UCSD-AML1 (cell line): ENCODE measurements at regions not wholly inside any gene's neighbourhood (a gene's known extent, or its start where the extent isn't known, plus 50 kb on each side); places are given as distances from the start of the nearest gene placed in this dataset.

Experiments used
- DNase-seq: peaks from one replicate; lab custom pipeline; 2025; ENCODE audit not compliant: unreplicated experiment; lab: John Stamatoyannopoulos, UW

DNA sequence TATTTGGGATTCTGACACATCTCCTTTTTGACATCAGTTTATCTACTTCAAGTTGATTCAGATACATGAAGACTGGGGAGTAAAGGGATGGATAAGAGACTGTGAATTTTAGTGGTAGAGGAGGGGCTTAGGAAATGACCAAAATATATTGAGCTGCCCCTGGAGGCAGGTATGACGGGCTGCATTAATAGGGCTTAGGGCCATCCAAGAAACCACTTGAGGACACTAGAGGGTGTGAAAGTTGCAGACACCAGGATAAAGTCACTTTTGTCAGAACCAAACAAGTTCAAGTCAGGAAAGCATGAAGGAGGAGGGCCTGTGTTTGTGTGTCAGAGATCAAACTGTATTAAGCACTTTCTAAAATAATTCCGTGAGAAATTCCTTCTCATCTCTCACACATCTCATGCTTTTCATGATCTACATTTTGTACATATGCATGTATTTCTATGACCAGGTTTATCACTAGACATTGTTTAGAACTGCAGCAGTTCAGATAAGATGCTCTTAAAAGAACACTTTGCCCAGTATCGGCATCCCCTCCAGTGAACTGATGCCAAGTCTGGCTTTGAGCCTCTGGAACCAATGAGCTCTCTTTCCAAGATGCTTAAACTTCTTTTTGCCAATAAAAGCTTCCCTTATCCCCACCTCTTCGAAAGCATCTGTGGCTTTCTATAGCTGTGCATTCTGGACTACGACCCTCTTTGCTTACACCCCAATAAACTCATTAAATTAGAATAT is 136.9 kb downstream of the SLC38A1 start:
- DNase-seq: no peak

DNA sequence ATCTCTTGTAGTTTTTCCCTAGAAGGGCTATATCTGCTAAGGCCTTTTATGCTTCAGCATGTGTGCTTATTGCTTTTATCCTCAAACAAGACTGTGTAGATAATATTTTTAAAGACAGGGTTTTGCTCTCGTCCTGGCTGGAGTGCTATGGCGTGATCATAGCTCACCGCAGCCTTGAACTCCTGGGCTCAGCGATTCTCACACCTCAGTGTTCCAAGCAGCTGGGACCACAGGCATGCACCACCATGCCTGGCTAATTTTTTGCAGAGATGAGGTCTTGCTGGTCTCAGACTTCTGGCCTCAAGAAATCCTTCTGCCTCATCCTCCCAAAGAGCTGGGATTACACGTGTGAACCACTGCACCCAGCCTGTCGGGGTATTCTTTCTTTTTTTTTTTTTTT is 137.3 kb upstream of the SCAF11 start:
- DNase-seq: no peak

DNA sequence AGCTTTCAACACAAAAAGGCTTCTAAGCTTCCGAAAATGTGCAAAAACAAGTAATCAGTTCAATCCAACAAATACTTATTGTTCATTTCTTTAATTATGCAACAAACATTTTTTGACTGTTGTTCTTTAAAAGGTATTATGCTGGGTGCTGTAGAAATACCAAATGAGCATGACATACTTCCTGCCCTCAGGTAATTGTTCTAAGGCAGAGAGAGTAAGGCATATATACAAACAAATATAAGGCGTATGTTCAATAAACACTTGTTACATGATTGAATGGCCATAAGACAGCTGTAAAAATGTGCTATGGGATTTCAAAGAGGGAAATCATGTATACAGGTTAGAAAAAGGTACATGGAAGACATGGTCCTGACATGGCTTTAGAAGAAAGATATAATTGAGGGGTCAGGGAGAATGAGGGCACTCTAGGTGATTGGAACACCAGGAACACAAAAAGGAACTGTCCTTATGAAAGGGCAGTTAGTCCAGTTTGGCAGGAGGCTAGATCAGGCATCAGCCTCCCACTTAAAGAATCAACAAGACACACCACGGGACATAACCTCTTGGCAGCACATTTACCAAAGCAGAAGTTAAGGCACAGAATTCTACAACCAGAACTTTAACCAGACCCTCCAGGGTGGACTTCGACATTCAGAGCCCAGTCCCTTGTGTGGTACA is 135.8 kb upstream of the SCAF11 start:
- DNase-seq: no peak

DNA sequence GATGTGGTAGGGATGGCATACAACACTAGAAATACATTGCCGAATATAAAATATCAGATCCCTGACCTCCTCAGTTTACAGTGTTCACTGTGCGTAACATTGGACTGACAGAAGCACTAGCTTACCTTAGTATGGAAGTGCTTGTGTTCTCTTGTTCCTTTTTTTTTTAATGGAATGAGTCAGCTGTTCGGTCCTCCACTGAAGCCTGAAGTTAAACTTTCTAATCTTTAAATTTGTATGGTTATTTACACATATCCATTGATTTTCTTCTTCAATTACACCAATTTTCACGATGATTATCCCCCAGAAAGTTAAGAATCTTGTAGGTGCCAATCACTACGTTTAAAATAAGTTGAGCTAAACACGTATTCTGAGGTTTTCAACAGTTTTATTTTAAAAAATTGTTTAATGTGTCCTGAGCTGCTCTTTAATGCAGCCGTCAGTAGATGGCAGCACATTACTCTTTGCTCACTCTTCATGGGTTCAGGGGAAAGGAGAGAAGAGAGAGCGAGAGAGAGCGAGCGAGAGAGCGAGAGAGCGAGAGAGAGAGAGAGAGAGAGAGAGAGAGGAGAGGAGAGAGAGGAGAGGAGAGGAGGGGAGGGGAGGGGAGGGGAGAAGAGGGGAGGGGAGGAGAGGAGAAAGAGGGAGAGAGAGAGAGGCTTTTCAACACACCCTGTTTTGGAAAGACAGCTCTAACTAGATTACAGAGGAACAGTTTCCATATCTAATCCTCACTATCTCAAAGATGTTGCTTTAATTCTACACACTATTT is 134.7 kb upstream of the SCAF11 start:
- DNase-seq: peak; percentile 37

DNA sequence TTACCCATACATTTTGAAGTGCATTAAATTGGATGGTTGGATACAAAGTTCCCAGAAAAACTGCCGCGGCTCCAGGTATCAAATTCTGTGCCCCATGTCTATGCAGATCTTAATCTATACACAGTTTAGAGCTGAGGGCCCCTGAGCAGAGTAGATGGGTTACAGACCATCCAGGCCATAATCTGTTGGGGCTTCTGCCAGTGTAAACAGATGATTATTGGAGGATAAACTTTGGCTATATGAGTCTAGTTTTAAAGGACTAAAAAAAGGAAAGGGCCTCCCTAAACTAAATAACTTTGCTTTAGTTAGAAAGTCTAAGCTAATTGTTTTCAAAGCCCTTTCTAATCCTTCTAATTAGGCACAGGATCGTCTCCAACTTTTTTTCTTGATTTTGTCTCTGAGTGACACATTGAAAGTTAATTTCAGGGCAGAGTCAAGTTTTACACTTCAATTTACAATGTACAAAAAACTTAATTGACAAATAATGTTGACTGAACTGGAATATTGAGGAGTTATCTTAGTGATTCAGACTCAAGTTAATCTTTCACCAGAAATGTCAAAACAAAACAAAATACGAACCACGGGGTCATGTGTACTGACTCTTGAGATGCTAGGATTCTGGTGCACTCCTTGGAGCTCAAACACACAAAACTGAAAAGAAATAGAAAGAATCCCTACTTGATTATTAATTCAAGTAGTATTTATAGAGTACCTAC is 133.9 kb upstream of the SCAF11 start:
- DNase-seq: no peak

DNA sequence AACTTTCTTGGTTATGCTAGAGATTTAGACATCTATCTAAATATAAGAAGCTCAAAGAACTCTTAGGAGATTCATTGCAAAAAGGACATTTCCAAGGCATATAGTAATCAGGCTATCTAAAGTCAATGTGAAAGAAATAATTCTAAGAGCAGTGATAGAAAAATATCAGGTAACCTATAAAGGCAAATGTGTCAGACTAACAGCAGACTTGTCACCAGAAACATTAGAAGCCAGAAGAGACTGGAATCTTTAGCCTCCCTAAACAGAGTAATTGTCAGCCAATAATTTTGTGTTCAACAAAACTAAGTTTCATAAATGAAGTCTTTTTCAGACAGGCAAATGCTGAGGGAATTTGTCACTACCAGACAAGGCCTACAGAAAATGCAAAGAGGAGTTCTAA is 122.0 kb upstream of the SCAF11 start:
- no peak for DNase-seq

DNA sequence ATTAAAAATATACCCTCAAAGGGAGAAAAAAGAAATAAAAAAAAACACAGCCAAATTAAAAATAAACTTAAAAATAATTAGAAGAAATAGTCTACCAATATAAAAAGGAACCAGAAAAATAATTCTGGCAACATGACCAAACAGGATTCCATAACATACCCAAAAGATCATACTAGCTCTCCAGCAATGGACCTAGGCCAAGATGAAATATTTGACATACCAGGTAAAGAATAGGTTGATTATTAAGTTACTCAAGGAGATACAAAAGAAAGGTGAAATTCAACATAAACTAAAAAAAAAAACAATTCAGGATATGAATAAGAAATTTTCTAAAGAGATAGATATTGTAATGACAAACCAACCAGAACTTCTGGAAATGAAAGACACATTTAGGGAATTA is 121.3 kb upstream of the SCAF11 start:
- no peak for DNase-seq

DNA sequence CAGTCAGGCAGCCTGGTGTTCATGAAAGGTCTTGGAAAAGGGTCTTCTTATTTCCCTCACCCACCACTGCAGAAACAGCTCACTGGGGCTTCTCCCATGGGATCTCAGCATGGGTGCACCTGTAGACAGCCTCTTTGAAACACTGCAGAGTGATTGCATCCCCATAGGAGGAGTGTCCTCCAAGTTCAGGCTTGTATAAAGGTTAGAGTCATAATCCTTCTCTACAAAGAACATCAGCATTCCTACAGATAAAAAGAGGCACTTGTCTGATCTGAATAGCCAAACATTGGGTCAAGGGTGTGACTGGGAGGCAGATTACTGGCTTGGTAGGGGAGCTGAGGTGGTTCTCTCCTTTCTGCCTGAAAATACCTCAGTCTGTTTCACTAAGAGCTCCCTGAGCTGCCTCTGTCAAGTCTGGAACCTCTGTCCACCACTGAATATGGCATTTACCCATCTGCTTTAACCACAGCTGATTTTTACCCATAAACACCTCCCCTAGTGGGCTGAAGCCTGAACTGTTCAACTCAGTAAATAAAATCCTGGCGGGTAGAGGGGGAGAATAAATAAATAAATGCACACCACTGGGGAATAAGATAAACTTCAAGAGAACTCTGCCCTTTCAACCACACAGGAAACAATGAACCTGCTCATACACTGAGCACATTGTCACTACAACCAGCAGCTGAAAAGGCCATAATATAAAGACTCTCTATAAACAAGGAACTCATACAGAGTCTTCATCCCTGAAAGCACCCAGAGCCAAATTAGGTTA is 120.7 kb upstream of the SCAF11 start:
- no peak for DNase-seq

DNA sequence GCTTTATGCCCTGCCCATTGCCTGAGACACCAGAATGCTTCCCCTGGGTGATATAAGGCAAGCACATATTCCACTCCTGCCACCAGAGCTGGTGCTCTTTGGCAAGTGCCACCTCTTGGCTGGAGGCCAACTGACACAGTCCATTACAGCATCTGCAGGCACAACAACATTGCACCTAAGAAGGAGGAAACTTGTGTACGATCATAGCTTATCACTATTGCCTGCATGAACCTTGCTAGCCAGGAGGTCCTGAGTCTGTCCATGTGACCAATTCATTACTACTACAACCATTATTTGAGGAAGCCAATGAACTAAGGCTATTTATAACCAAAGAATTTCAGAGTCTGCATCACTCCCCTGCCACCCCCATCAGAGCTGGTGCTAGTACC is 119.8 kb upstream of the SCAF11 start:
- DNase-seq: no peak

DNA sequence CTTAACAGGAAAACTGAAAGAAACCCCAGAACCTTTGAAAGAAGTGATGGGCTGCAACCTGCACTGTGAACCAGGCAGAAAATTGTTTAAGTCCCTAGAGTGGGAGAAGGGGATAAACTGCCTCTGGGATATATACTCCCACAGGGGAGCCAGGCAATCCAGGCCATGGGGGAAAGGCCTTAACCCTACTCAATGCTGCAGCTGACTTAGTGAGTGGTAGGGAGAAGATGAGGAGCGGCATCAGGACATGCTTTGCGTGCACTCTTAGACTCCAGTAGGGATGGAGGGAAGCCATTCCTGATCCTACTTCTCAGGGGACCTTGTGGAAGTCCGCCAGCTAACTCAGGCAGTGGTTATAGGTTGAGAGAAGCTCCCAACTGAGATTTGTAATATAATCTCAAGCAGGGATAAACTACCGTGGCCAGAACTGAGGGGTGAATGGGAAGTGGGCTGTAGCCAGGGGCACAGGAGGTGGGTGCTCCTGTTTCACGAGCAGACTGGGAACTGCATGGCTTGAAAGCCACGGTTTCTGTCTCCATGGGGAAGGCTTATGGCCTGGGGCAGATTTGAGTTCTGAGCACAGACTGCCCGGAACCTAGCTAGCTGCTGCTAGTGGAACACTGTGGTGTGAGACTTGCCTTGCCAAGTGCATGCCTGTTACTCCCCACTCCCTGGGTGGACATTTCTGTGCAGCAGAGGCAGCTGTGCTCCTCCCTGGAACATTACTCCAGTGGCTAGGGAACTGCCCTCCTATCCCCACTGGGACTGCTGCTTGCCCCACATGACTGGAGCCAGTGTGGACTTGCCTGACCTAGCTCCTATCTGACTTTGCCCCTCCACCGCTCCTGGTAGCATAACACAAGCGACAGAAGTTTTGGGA is 119.2 kb upstream of the SCAF11 start:
- DNase-seq: no peak

DNA sequence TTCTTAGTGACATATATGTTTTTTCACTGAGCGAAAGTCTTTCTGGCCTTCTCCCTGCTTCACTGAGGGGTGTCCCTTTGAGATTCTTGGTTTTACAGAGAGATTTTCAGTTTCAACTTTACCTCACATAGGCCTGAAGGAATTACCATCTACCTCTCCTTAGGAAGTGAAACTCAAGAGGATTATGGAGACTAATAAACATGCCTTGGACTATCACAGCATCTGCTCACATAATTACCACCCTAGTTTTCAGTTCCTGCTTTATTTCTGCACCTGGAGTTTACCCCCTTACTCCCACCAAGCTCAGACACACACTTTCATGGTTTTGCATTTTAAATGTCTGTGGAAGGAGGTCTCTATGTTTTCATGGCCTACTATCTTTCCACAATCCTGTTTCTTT is 118.3 kb upstream of the SCAF11 start:
- no peak for DNase-seq

DNA sequence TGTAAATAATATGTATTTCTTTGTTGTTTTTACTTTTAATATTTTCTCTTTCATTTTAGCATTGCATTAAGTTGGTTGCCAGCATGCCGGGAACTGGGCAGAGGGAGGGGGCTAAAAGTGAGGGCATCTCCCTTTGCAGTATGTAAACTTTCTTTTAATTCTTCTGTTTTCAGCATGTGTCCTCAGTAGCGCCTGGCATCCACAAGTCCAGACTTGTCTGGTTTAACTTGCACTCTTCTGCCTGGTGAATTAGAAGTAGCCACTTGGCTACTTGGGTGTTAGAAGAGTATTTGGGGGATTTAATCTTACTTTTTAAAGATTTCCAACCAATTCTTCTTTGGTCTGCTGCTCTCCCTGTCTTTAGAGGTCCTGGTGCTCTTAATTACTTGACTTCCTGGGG is 117.2 kb upstream of the SCAF11 start:
- DNase-seq: no peak

DNA sequence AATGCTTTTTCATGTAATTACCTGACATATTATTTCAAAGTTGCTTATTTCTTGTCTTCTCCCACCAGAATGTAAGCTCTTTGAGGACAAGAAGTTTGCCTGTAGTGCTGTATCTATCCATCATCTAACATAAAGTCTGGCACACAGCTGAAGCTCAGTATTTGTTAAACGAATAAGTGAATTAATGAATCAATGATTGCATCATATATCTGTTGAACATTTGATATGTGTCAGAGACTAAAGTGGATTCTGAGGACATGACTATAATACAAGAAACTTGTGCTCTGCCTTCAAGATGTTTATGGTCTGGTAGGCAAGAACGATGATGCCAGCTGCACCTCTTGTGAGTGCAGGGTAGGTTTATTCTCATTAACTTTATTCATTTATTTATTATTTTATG is 115.4 kb upstream of the SCAF11 start:
- DNase-seq: no peak

DNA sequence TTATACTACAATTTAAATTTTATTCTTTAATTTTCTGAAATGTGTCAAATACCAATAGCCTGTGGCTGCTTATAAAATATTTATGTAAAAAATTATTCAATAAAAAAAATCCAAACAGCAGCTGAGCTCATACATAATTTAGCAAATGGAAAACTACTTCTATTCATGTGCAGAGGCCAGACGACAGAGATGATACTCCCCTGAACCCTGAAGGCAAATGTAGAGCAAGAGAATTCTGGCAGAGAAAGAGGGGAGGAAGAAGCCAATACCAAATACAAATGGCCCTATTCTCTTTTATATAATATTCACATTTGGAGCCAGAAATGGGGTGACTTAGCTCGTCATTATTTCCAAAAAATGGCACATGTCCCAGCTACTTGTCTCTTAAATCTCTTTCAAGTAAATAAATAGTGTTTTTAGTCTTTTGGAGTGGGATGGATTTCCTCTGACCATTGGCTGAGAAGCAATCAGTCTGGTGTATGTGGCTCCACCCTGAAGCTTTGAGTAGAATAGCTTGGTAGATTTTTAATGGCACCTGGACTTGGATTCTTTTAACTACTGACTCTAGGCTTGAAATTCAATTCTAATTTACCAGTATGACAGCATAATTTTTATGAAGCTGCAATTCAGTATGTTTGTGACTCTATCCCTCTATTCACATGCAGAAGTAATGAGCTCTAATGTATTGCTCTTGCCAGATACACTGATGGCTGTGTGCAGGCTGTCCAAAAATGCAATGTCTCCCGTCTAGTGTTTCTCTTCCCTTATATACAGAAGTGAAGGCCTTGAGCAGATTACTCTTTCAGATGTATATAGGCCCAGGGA is 113.4 kb upstream of the SCAF11 start:
- no peak for DNase-seq

DNA sequence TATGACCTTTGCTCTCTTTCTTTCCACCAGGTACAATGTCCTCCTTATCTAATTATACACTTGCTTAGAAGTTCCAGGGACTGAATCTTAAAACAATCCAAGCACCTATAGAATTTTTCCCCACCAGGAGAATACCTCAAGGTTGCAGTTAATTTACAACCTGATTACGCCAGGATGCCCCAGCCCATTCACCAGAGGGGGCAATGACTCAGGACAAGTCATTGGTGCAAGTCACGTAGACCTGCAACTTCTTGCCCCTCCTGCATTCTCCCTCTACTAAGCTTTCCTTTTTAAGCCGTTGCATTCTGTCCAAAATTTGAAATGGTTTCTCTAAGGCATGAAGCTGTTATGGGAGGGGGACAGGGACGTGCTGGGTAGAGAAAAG is 111.1 kb upstream of the SCAF11 start:
- DNase-seq: no peak

DNA sequence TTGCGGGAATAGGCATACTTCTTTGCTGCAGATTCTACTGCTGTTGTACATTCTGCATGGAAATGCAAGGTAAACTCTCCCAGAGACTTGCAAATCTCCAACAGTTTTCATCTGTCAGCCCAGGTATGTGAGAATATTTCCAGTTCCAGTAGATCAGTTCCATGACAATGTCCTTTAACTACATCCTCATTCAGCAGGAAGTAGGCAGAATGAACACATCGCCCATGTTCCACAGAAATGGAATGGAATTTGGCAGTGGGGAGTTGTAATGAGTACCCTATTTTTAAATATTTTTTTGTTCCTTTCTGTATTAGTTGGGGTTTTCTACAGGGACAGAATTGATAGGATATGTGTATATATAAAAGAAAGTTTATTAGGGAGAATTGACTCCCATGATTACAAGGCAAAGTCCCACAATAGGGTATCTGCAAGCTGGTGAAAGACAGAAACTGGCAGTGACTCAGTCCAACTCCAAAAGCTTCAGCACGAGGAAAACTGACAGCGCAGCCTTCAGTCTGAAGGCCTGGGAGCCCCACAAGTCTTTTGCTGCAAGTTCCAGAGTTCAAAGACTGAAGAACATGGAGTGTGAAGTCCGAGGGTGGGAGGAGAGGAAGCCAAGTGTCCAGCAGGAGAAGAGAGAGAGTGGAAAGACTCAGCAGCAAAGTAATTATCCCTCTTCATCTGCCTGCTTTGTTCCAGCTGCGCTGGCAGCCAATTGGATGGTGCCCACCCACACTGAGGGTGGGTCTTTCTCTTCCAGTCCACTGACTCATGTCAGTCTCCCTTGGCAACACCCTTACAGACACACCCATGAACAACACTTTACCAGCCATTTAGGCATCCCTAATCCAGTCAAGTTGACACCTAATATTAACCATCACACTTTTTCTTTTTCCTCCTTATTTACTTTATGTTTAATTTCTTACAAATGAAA is 110.4 kb upstream of the SCAF11 start:
- no peak for DNase-seq

DNA sequence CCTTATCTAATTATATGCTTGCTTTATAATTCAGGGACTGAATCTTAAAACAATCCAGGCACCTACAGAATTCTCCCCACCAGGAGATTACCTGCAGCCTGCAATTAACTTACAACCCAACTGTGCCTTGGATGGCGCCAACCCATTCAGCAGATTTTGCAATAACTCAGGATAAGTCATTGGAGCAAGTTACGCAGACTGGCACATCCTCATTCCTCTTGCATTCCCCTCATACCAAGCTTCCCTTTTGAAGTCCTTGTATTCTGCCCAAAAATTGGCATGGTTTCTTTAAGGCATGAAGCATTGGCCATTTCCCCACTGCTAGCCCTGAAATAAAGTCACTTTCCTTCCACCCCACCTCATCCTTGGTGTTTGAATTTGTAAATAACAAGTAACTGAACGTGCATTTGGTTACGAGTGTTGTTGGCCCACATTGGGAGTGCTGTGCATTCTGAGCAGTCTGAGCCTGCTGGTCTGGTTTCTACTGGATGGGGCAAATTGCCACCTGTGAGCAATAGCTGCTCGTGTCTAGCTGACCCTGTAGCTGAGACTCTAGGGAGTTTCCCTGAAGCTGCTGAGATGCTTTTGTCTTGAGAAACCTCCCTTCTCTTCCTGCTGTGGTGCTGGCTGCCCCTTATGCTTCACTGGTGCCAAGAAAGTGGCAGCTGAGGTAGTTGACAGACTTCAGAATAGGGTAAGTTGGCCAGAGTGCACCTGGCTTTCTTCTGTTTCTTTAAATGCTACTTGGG is 99.2 kb upstream of the SCAF11 start:
- no peak for DNase-seq
